Mesothelial cell of epicardium (in vitro differentiated cells): ENCODE measurements at regions not wholly inside any gene's neighbourhood (a gene's known extent, or its start where the extent isn't known, plus 50 kb on each side); places are given as distances from the start of the nearest gene placed in this dataset.

Experiments used
- DNase-seq, 2 experiments: peaks; one replicate each; pipeline ENCODE4 v3.0.0; 2021; ENCODE audit warnings: low spot score in 2 of 2; ENCODE audit not compliant: unreplicated experiment in 2 of 2
- H3K27ac Mint-ChIP-seq: 2 replicates; pipeline ENCODE4 v1.8.0; 2021; ENCODE audit warnings: mixed read lengths
- H3K27me3 Mint-ChIP-seq: 2 replicates; pipeline ENCODE4 v1.8.0; 2021; ENCODE audit warnings: low read depth, mixed read lengths
- H3K36me3 Mint-ChIP-seq: 2 replicates; pipeline ENCODE4 v1.8.0; 2021; ENCODE audit warnings: mixed read lengths
- H3K4me1 Mint-ChIP-seq: 2 replicates; pipeline ENCODE4 v1.8.0; 2021; ENCODE audit warnings: mixed read lengths
- H3K4me3 Mint-ChIP-seq: 2 replicates; pipeline ENCODE4 v1.8.0; 2021; ENCODE audit warnings: mild to moderate bottlenecking, moderate library complexity, mixed read lengths
- H3K9me3 Mint-ChIP-seq: 2 replicates; pipeline ENCODE4 v1.8.0; 2021; ENCODE audit warnings: mixed read lengths
- TF ChIP-seq, protein P1 (sequence below): fragments of 200-600 bp; sonication (generic); IDR thresholded peaks from one replicate; pipeline ENCODE4 v1.5.0; 2021; ENCODE audit warnings: antibody characterized with exemption; ENCODE audit not compliant: unreplicated experiment

DNA sequence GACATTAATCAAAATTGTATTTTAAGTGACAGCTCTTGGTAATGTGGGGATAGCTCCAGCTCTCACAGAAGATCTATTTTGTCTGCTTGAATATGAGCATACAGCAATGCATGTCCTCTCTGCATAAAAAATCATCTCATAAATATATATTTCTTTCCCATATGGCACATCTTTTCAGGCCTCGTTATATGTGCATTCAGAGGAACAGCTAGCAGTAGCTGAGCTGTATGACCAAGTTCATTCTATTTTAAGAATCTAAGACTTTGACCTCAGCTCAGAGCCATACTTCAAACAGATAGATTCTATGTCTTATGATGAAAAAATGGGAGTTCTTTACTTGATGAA is 487.2 kb downstream of the ARHGEF28 start:
- H3K27me3 Mint-ChIP-seq, result no peaks in the 10 kb centered on the region
- H3K4me1 Mint-ChIP-seq, result peaks cover 65% of the 10 kb centered on the region
- H3K36me3 Mint-ChIP-seq, result peaks cover 3% of the 10 kb centered on the region
- H3K27ac Mint-ChIP-seq, result peak overlapping the region; percentile 87
- no peak for DNase-seq
- peaks cover 6% of the 10 kb centered on the region for H3K9me3 Mint-ChIP-seq
- TF ChIP-seq, protein P1, sequence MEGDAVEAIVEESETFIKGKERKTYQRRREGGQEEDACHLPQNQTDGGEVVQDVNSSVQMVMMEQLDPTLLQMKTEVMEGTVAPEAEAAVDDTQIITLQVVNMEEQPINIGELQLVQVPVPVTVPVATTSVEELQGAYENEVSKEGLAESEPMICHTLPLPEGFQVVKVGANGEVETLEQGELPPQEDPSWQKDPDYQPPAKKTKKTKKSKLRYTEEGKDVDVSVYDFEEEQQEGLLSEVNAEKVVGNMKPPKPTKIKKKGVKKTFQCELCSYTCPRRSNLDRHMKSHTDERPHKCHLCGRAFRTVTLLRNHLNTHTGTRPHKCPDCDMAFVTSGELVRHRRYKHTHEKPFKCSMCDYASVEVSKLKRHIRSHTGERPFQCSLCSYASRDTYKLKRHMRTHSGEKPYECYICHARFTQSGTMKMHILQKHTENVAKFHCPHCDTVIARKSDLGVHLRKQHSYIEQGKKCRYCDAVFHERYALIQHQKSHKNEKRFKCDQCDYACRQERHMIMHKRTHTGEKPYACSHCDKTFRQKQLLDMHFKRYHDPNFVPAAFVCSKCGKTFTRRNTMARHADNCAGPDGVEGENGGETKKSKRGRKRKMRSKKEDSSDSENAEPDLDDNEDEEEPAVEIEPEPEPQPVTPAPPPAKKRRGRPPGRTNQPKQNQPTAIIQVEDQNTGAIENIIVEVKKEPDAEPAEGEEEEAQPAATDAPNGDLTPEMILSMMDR, result no peak
- no peak overlapping the region for H3K4me3 Mint-ChIP-seq

- H3K9me3 Mint-ChIP-seq, result peaks cover under 1% of the 10 kb centered on the region
- H3K27me3 Mint-ChIP-seq, result no peaks in the 10 kb centered on the region
- H3K4me3 Mint-ChIP-seq, result no peak overlapping the region
- H3K27ac Mint-ChIP-seq, result peak overlapping the region; percentile 87
- no peaks in the 10 kb centered on the region for H3K36me3 Mint-ChIP-seq
- TF ChIP-seq, protein P1, result no peak
- no peak for DNase-seq
- H3K4me1 Mint-ChIP-seq, result peaks cover 60% of the 10 kb centered on the region
Measured at GRCh38 chr5:74112372-74113195, 486.6 kb downstream of the ARHGEF28 start.

GRCh38 chr5:74111764-74112163 is 485.8 kb downstream of the ARHGEF28 start:
- Mint-ChIP-seq H3K27me3 (no peaks in the 10 kb centered on the region), H3K4me1 (peaks cover 57% of the 10 kb centered on the region), H3K4me3 (no peak overlapping the region), H3K36me3 (no peaks in the 10 kb centered on the region), H3K9me3 (no peaks in the 10 kb centered on the region), H3K27ac (peak overlapping the region; percentile 68)
- DNase-seq, result no peak
- TF ChIP-seq, protein P1, result no peak

DNA sequence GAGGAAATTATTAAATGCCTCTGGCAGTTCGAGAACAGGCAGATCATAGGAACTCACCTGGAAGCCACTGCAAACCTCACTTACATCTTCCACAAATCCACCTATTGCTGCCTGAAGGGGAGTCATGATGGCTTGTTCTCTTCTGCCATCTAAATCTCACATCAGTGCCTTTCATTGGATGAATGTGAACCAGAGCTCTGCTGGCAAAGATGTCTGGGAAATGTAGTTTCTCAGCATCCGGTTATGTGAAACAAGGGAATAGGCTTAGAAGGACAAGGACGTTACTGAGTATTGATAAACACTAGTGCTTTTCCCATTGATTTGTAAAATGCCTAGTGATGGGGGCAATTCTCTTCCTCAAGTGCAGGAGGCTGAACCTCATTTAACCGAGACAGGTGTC is 483.3 kb downstream of the ARHGEF28 start:
- TF ChIP-seq, protein P1, result no peak
- H3K27me3 Mint-ChIP-seq, result no peaks in the 10 kb centered on the region
- H3K4me3 Mint-ChIP-seq, result no peak overlapping the region
- no peak for DNase-seq
- no peaks in the 10 kb centered on the region for H3K36me3 Mint-ChIP-seq
- H3K27ac Mint-ChIP-seq, result no peak overlapping the region
- peaks cover 47% of the 10 kb centered on the region for H3K4me1 Mint-ChIP-seq
- H3K9me3 Mint-ChIP-seq, result no peaks in the 10 kb centered on the region

DNA sequence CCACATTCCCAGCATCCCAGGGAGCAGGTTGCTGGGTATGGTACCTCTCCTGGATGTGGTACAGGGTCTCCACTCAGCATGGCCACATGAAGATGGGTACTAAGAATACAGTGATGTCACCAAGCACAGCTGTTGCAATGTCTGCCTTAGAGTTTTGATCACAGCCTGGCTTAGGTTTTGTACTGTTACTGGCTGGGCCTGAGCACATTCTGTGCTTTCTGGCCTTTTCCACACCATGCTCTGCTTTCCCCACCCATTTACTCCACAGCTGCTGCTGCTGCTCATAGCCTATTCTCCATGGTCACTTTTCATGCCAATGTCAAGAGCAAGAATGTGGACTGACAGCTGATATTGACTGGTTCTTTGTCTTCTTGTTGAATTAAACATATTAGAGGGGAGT is 481.9 kb downstream of the ARHGEF28 start:
- Mint-ChIP-seq H3K36me3 (no peaks in the 10 kb centered on the region), H3K27ac (no peak overlapping the region)

More for the DNA sequence above, 481.9 kb downstream of the ARHGEF28 start:
- H3K27me3 Mint-ChIP-seq, result no peaks in the 10 kb centered on the region
- peaks cover 33% of the 10 kb centered on the region for H3K4me1 Mint-ChIP-seq
- H3K9me3 Mint-ChIP-seq, result no peaks in the 10 kb centered on the region
- no peak overlapping the region for H3K4me3 Mint-ChIP-seq
- DNase-seq, result no peak
- TF ChIP-seq, protein P1, result no peak
